ENCODE measurements at regions not wholly inside any gene's neighbourhood (a gene's known extent, or its start where the extent isn't known, plus 50 kb on each side); places are given as distances from the start of the nearest gene placed in this dataset.

GRCh38 chr1:88036345-88037014 lies 647.6 kb upstream of the PKN2 start:
- TF ChIP-seq PATZ1 (CRISPR knock-in tag; IDR thresholded peaks at IDR 0.05; ENCODE audit: borderline replicate concordance) (no peak), ZFP3 (CRISPR knock-in tag; IDR thresholded peaks at IDR 0.05) (no peak), GLIS3 (CRISPR knock-in tag; IDR thresholded peaks at IDR 0.05) (no peak), CSDC2 (CRISPR knock-in tag; IDR thresholded peaks at IDR 0.05) (no peak), SNAI2 (CRISPR knock-in tag; IDR thresholded peaks at IDR 0.05) (no peak), ARNTL (CRISPR knock-in tag; IDR thresholded peaks at IDR 0.05; ENCODE audit: borderline replicate concordance, low read depth) (no peak), RARB (CRISPR knock-in tag; IDR thresholded peaks at IDR 0.05) (no peak), CREB5 (CRISPR knock-in tag; IDR thresholded peaks at IDR 0.05; ENCODE audit: low read depth) (no peak), TCF4 (CRISPR knock-in tag; IDR thresholded peaks at IDR 0.05; ENCODE audit: borderline replicate concordance) (no peak), ISL1 (CRISPR knock-in tag; IDR thresholded peaks at IDR 0.05) (no peak), TSHZ2 (CRISPR knock-in tag; IDR thresholded peaks at IDR 0.05) (no peak), ZNF70 (CRISPR knock-in tag; IDR thresholded peaks at IDR 0.05) (no peak)
